Activated T-helper 1 cell treated with Interleukin-2 at 50 U/mL for 16 hours (primary cell): ENCODE measurements at regions not wholly inside any gene's neighbourhood (a gene's known extent, or its start where the extent isn't known, plus 50 kb on each side); places are given as distances from the start of the nearest gene placed in this dataset.
"Not testable (repeated sequence)": the region's sequence is repeated elsewhere in the genome, so short reads cannot be mapped to it uniquely, and the experiment has no call there.

Experiments used
- DNase-seq: peaks from one replicate; pipeline ENCODE4 v3.0.0-alpha.2; 2020; ENCODE audit warnings: low read depth

- DNase-seq: not testable (repeated sequence)
Measured at GRCh38 chr5:158446761-158447160, 587.8 kb upstream of the CLINT1 start.

- DNase-seq: not testable (repeated sequence)
Measured at GRCh38 chr5:158439204-158439603, 580.3 kb upstream of the CLINT1 start.

DNA sequence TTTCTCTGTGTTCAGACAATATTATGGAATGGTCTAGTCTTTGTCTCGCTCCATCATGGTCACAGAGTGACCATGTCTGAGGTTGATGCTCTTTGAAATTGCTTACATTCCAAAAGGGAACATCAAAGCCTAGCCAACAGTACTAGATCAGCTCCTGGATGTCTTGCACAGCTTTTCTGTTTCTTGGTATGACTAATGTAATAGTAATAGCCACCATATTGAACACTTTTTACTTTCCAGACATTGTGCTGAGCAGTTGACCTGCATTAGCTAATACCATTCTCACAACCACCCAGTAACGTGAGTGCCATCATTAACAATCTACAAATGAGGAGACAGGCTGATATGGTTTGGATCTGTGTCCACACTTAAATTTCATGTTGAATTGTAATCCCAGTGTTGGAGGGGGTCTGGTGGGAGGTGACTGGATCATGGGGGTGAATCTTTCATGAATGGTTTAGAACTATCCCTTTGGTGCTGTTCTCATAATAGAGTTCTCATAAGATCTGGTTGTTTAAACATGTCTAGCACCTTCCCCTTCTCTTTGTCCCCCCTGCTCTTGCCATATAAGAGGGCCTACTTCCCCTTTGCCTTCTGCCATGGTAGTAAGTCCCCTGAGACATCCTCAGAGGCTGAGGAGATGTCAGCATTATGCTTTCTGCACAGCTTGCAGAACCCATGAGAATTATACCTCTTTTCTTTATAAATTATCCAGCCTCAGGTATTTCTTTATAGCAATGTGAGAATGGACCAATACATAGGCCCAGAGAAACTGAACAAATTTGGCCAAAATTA lies 577.5 kb upstream of the CLINT1 start:
- DNase-seq: no peak

DNA sequence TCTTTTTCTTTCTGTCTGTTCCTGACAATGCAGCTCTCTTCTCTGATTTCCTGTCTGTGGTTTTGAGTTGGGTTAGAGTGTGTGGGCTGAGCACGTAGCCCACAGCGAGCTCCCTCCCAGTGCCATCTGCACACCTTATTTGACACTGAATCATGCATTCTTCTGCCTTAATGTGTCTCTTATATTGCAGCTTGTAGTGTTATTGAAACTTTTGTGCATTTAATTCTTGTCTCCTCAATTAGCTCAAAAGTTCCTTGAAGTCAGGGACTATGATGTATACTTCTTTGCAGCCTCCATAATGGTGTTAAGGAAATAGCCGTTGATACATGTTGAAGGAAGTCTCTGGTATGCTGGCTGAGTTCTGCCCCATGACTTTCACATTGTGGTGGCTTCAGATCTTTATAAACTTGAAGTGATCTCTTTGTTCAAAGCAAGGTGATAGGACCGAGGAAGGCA lies 576.2 kb upstream of the CLINT1 start:
- no peak for DNase-seq

- DNase-seq: no peak
Measured at GRCh38 chr5:158434749-158435148, 575.8 kb upstream of the CLINT1 start.

GRCh38 chr5:158433634-158434033 lies 574.7 kb upstream of the CLINT1 start:
- no peak for DNase-seq

DNA sequence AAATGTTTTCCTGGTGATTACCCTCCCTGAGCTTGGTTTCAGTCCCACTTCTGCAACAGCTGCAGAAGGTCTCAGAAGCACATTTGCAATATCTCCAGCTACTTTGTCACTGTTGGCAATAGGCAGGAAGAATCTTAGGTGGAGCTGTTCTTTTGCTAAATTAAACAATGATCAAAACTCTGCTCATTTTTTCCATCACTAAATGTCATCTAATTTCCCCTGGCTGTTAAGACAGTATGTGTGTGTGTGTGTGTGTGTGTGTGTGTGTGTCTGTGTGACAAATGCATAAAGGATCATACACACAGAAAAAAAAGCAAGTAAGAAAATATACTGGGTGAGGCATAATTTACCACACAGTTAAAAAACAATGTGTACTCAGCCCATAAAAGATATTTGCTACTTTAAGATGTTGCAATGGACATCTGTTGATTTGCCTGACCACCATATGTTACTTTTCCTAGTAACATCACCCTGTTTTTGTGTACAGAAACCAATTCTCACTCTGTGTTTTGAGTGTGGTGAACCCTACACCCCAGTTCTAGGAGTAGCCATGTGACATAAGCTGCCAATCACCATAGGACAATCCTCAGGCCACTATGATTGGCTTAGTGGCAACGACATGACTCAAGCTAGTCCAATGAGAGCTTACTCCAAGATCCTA lies 572.6 kb upstream of the CLINT1 start:
- DNase-seq: no peak

GRCh38 chr5:158430798-158431167 lies 571.8 kb upstream of the CLINT1 start:
- DNase-seq: no peak

- DNase-seq: no peak
Measured at GRCh38 chr5:158430166-158430797, 571.3 kb upstream of the CLINT1 start.

GRCh38 chr5:158429564-158429963 lies 570.6 kb upstream of the CLINT1 start:
- DNase-seq: no peak

GRCh38 chr5:158423623-158424200 lies 564.8 kb upstream of the CLINT1 start:
- no peak for DNase-seq

DNA sequence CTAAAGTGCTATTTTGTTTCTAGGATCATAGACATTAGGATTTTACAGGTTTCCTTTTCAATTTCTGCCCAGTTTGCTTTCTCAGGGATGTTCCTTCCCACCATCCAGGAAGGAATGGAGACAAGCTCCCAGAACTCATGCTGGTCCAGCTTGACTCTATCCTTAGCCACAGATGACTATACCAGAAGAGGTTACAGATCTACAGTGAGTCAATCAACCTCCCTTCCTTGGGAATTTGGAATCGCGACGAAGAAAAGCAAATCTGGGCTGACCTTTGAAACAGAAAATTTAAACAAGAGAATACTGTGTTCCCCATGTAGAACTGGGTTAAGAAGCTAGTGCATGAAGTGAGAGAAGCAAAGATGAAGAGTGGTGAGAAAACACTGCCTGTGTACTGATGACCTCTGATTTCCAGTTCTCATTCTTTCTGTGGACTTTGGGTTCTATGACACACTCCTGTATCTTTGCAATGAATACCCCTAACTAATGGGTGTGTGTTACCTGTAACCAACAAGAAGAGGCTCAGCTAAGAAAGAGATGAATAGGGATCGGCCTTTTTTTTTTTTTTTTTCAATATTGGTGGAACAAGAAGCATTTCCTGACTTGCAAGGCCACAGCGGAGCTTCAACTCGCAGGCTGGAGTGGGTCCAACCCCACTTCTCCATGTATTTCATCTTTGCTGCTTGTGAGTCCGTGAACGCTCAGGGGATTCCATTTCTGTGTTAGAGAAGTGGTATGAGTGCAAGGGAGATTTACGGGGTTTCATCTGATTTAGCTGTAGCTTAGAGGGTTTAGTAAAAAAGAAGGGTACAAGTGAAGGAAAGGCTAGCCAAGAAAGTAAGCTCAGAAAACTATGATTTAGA lies 563.9 kb upstream of the CLINT1 start:
- DNase-seq: no peak

- no peak for DNase-seq
Measured at GRCh38 chr5:158421319-158421718, 562.4 kb upstream of the CLINT1 start.

GRCh38 chr5:158419186-158419585 lies 560.2 kb upstream of the CLINT1 start:
- no peak for DNase-seq

- DNase-seq: no peak
Measured at GRCh38 chr5:158414780-158415179, 555.8 kb upstream of the CLINT1 start.

- no peak for DNase-seq
Measured at GRCh38 chr5:158414333-158414762, 555.4 kb upstream of the CLINT1 start.

DNA sequence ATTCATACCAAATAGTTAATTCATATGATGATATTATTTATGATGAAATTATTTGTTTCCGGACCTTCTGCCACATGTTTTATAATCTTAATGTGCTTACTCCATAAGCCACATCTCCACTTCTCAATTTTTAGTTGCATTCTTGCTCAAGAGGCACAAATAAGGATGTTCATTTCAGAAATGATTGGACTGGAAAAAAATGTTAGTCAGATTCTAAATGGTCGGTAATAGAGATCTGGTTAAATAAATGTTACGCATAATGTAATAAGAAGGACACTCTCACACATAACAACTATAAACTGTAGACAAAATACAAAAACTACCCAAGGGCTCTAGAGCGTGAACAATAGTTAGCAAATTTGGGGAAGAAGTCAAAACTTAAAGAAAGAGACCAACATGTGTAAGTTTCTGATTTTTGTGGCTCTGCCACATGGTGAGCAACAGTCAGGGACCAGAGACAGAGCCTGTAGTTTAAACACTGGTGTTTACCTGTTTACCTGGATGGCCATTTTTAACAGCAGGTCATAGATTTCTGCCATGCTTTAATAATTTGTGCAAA lies 554.3 kb upstream of the CLINT1 start:
- DNase-seq: no peak

- no peak for DNase-seq
Measured at GRCh38 chr5:158410976-158411375, 552.0 kb upstream of the CLINT1 start.

- DNase-seq: no peak
Measured at GRCh38 chr5:158409507-158409906, 550.6 kb upstream of the CLINT1 start.

- no peak for DNase-seq
Measured at GRCh38 chr5:158407824-158408195, 548.9 kb upstream of the CLINT1 start.
